HG02642 (cell line): ENCODE measurements at regions not wholly inside any gene's neighbourhood (a gene's known extent, or its start where the extent isn't known, plus 50 kb on each side); places are given as distances from the start of the nearest gene placed in this dataset.

Experiments used
- ATAC-seq: cut with Tn5 transposase; IDR thresholded peaks from one replicate; pipeline ENCODE4 v1.9.1; 2021; ENCODE audit warnings: mild to moderate bottlenecking; ENCODE audit not compliant: unreplicated experiment, poor library complexity

- ATAC-seq, result no peak
Observed at GRCh38 chr18:27414682-27415081, 229.6 kb upstream of the CHST9 start.

- ATAC-seq, result no peak
Observed at GRCh38 chr18:27413495-27414401, 228.6 kb upstream of the CHST9 start.

GRCh38 chr18:27412556-27412955, 227.4 kb upstream of the CHST9 start:
- no peak for ATAC-seq

GRCh38 chr18:27411911-27412310, 226.8 kb upstream of the CHST9 start:
- ATAC-seq, result no peak

GRCh38 chr18:27411013-27411412, 225.9 kb upstream of the CHST9 start:
- no peak for ATAC-seq

- ATAC-seq, result no peak
Observed at GRCh38 chr18:27404855-27405254, 219.7 kb upstream of the CHST9 start.

GRCh38 chr18:27400001-27400400, 214.9 kb upstream of the CHST9 start:
- ATAC-seq, result no peak

GRCh38 chr18:27395752-27396151, 210.6 kb upstream of the CHST9 start:
- no peak for ATAC-seq

GRCh38 chr18:27394687-27395086, 209.6 kb upstream of the CHST9 start:
- ATAC-seq, result no peak

- no peak for ATAC-seq
Observed at GRCh38 chr18:27382567-27383216, 197.6 kb upstream of the CHST9 start.

GRCh38 chr18:27378431-27379095, 193.5 kb upstream of the CHST9 start:
- peak; percentile 76 for ATAC-seq

GRCh38 chr18:27377251-27377650, 192.1 kb upstream of the CHST9 start:
- ATAC-seq, result no peak

GRCh38 chr18:27372386-27372785, 187.3 kb upstream of the CHST9 start:
- ATAC-seq, result no peak

- no peak for ATAC-seq
Observed at GRCh38 chr18:27366665-27367064, 181.6 kb upstream of the CHST9 start.

GRCh38 chr18:27366151-27366550, 181.0 kb upstream of the CHST9 start:
- ATAC-seq, result no peak

- ATAC-seq, result no peak
Observed at GRCh38 chr18:27363872-27364271, 178.8 kb upstream of the CHST9 start.

- no peak for ATAC-seq
Observed at GRCh38 chr18:27361477-27361876, 176.4 kb upstream of the CHST9 start.

- ATAC-seq, result no peak
Observed at GRCh38 chr18:27355308-27355707, 170.2 kb upstream of the CHST9 start.

- no peak for ATAC-seq
Observed at GRCh38 chr18:27353273-27353672, 168.2 kb upstream of the CHST9 start.

- ATAC-seq, result no peak
Observed at GRCh38 chr18:27349284-27349882, 164.3 kb upstream of the CHST9 start.

- no peak for ATAC-seq
Observed at GRCh38 chr18:27331606-27332005, 146.5 kb upstream of the CHST9 start.
